HG02571 (cell line): ENCODE measurements at regions not wholly inside any gene's neighbourhood (a gene's known extent, or its start where the extent isn't known, plus 50 kb on each side); places are given as distances from the start of the nearest gene placed in this dataset.

ENCODE experiments used
- ATAC-seq: cut with Tn5 transposase; IDR thresholded peaks from one replicate; pipeline ENCODE4 v1.9.1; 2021; ENCODE audit warnings: mild to moderate bottlenecking, moderate library complexity; ENCODE audit not compliant: unreplicated experiment

GRCh38 chr6:155747491-155747890 is 291.9 kb upstream of the NOX3 start:
- no peak for ATAC-seq

- ATAC-seq: no peak
Measured at GRCh38 chr6:155740781-155741399, 285.3 kb upstream of the NOX3 start.

GRCh38 chr6:155738602-155739105 is 283.0 kb upstream of the NOX3 start:
- no peak for ATAC-seq

- ATAC-seq: no peak
Measured at GRCh38 chr6:155717374-155717773, 261.7 kb upstream of the NOX3 start.

GRCh38 chr6:155710704-155711103 is 255.1 kb upstream of the NOX3 start:
- no peak for ATAC-seq

- no peak for ATAC-seq
Measured at GRCh38 chr6:155709262-155709661, 253.6 kb upstream of the NOX3 start.

- ATAC-seq: no peak
Measured at GRCh38 chr6:155708100-155708499, 252.5 kb upstream of the NOX3 start.

GRCh38 chr6:155706806-155707205 is 251.2 kb upstream of the NOX3 start:
- no peak for ATAC-seq

GRCh38 chr6:155706341-155706740 is 250.7 kb upstream of the NOX3 start:
- no peak for ATAC-seq

GRCh38 chr6:155701342-155701741 is 245.7 kb upstream of the NOX3 start:
- no peak for ATAC-seq

- no peak for ATAC-seq
Measured at GRCh38 chr6:155695495-155695894, 239.9 kb upstream of the NOX3 start.

- no peak for ATAC-seq
Measured at GRCh38 chr6:155694419-155694790, 238.8 kb upstream of the NOX3 start.

- no peak for ATAC-seq
Measured at GRCh38 chr6:155693573-155694418, 238.2 kb upstream of the NOX3 start.

- no peak for ATAC-seq
Measured at GRCh38 chr6:155690820-155691219, 235.2 kb upstream of the NOX3 start.

GRCh38 chr6:155687645-155688044 is 232.0 kb upstream of the NOX3 start:
- no peak for ATAC-seq

- no peak for ATAC-seq
Measured at GRCh38 chr6:155684416-155685196, 229.0 kb upstream of the NOX3 start.

- no peak for ATAC-seq
Measured at GRCh38 chr6:155678361-155678760, 222.7 kb upstream of the NOX3 start.

GRCh38 chr6:155676346-155676745 is 220.7 kb upstream of the NOX3 start:
- ATAC-seq: no peak

GRCh38 chr6:155670655-155671054 is 215.0 kb upstream of the NOX3 start:
- ATAC-seq: no peak

GRCh38 chr6:155660251-155660977 is 204.8 kb upstream of the NOX3 start:
- ATAC-seq: no peak

GRCh38 chr6:155656024-155656423 is 200.4 kb upstream of the NOX3 start:
- ATAC-seq: no peak
